Thoracic aorta (tissue), 2 donors: ENCODE measurements at regions not wholly inside any gene's neighbourhood (a gene's known extent, or its start where the extent isn't known, plus 50 kb on each side); places are given as distances from the start of the nearest gene placed in this dataset.

Experiments used
- ATAC-seq: fragments of 150-250 bp; one replicate; pipeline ENCODE4 v1.8.0; 2017; ENCODE audit warnings: low read depth; ENCODE audit not compliant: insufficient number of reproducible peaks, low FRiP score
- DNase-seq: peaks from one replicate; pipeline ENCODE4 v3.0.0-alpha.2; 2020; ENCODE audit warnings: low spot score
- H3K27ac ChIP-seq, 2 donors: fragments of 200-600 bp; sonication (generic); 1 replicate in 1 of 2; 2 replicates in 1 of 2; pipeline ENCODE4 v1.5.1; 2016; ENCODE audit warnings: mild to moderate bottlenecking in 2 of 2, moderate library complexity in 2 of 2
- H3K27me3 ChIP-seq: fragments of 200-600 bp; sonication (generic); replicated peaks from 2 replicates; pipeline ENCODE4 v1.6.0; 2016; ENCODE audit warnings: mild to moderate bottlenecking; ENCODE audit not compliant: insufficient read depth
- H3K36me3 ChIP-seq: fragments of 200-600 bp; sonication (generic); one replicate; pipeline ENCODE4 v1.5.1; 2016
- H3K4me1 ChIP-seq, 2 donors: fragments of 200-600 bp; sonication (generic); 1 replicate in 1 of 2; 2 replicates in 1 of 2; pipeline versions ENCODE4 v1.5.1 to v1.6.0; 2016; ENCODE audit warnings: low read depth in 2 of 2, mild to moderate bottlenecking in 1 of 2; ENCODE audit not compliant: control insufficient read depth in 1 of 2
- H3K4me3 ChIP-seq: fragments of 200-600 bp; sonication (generic); 2 replicates; pipeline ENCODE4 v1.5.1; 2016; ENCODE audit warnings: mild to moderate bottlenecking
- H3K9me3 ChIP-seq: fragments of 200-600 bp; sonication (generic); 2 replicates; pipeline ENCODE4 v1.5.1; 2016
- CTCF ChIP-seq: fragments of 200-600 bp; sonication (generic); IDR thresholded peaks from one replicate; pipeline ENCODE4 v1.5.1; 2019; ENCODE audit warnings: antibody characterized with exemption

GRCh38 chr5:168022446-168023169 is 268.8 kb upstream of the WWC1 start:
- H3K4me1 ChIP-seq: no peaks in the 10 kb centered on the region
- H3K4me3 ChIP-seq: no peak overlapping the region
- H3K36me3 ChIP-seq: no peaks in the 10 kb centered on the region
- TF ChIP-seq CTCF: no peak
- DNase-seq: no peak
- H3K27me3 ChIP-seq: no peaks in the 10 kb centered on the region
- H3K27ac ChIP-seq: no peak overlapping the region
- no peaks in the 10 kb centered on the region for H3K9me3 ChIP-seq
- ATAC-seq: no peak

DNA sequence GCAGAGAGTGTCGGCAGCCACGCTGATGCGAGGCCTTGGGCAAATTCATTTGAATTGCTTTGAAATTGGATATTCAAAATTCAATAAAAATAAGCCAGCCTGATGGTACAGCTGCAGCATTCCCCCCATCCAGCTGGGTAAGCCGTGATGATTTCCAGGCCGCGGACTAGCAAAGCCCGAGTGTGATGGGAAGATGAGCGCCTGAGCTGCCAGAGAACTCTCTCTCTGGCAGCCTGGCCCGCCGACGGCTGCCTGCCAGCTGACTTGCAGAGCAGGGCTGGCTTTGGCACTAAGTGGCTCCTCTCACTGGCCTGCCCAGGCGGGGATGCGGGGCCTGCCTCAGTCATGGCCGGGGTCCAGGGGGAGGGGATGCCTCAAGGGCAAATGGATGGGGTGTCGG is 268.3 kb upstream of the WWC1 start:
- Histone ChIP-seq H3K36me3 (no peaks in the 10 kb centered on the region), H3K27ac (no peak overlapping the region), H3K4me3 (no peak overlapping the region), H3K9me3 (no peaks in the 10 kb centered on the region), H3K4me1 (no peaks in the 10 kb centered on the region), H3K27me3 (no peaks in the 10 kb centered on the region)
- no peak for TF ChIP-seq CTCF
- DNase-seq: no peak
- no peak for ATAC-seq

DNA sequence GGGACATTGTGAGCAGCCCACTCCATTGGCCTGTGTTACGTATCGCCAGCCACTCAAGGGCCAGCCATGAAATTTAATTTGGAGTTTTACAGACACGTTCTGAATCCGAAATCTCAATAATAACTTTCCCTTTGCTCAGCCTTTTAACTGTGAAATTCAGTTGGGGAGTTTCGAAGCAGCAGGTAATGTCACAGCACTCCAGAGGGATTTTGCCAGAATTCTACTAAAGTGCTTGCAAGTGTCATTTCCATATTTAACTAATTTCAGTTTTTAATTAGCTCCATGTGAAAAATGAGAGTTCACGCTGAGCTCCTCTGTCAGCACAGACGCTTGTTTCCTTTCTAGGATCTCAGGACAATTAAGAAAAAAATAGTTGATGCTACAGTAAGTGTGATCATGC is 267.1 kb upstream of the WWC1 start:
- no peak for ATAC-seq
- Histone ChIP-seq H3K4me3 (no peak overlapping the region), H3K9me3 (no peaks in the 10 kb centered on the region), H3K27ac (no peak overlapping the region), H3K36me3 (no peaks in the 10 kb centered on the region), H3K27me3 (no peaks in the 10 kb centered on the region), H3K4me1 (no peaks in the 10 kb centered on the region)
- no peak for TF ChIP-seq CTCF
- DNase-seq: no peak

- H3K36me3 ChIP-seq: no peaks in the 10 kb centered on the region
- no peak overlapping the region for H3K27ac ChIP-seq
- TF ChIP-seq CTCF: no peak
- no peak overlapping the region for H3K4me3 ChIP-seq
- DNase-seq (no peak), ATAC-seq (no peak)
- no peaks in the 10 kb centered on the region for H3K27me3 ChIP-seq
- no peaks in the 10 kb centered on the region for H3K9me3 ChIP-seq
- no peaks in the 10 kb centered on the region for H3K4me1 ChIP-seq
These were observed 264.4 kb upstream of the WWC1 start for GRCh38 chr5:168027007-168027406.

DNA sequence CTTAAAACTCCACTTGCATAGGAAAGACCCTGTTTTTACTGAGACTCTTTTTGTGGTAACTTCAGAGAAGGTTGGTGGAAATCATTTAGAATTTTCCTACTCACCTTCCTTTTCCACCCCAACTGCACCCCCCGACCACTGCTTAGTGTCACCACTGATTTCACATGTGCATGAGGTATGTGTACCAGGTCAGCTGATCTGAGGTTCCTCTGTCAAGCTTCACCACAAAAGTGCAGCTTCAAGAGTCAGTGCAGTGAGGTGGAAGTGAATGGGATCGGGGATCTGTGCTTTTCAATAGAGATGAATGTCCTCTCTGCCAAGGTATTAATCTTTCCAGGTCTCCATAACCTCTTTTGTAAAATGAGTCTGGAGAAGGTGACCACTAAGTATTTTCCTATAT is 260.5 kb upstream of the WWC1 start:
- DNase-seq: no peak
- H3K36me3 ChIP-seq: no peaks in the 10 kb centered on the region
- no peak for TF ChIP-seq CTCF
- no peak for ATAC-seq
- H3K27me3 ChIP-seq: no peaks in the 10 kb centered on the region
- H3K4me3 ChIP-seq: no peak overlapping the region
- no peak overlapping the region for H3K27ac ChIP-seq
- H3K9me3 ChIP-seq: no peaks in the 10 kb centered on the region
- no peaks in the 10 kb centered on the region for H3K4me1 ChIP-seq
